WTC11 (cell line): ENCODE measurements at regions not wholly inside any gene's neighbourhood (a gene's known extent, or its start where the extent isn't known, plus 50 kb on each side); places are given as distances from the start of the nearest gene placed in this dataset.
A peak's percentile ranks its signal among the peaks of the same experiment; 100 is the strongest.

ENCODE experiments used
- ATAC-seq: fragments of 200-7000 bp; cut with Tn5 transposase; 2 replicates; pipeline ENCODE4 v1.10.0; 2021; ENCODE audit warnings: mild to moderate bottlenecking, moderate library complexity
- CTCF ChIA-PET: fragments of 300-600 bp; sonication (Branson Sonifier 250); formaldehyde crosslinking; loops from one replicate; lab custom pipeline; 2021; ENCODE audit warnings: antibody characterized with exemption; lab: Charles Lee
- POLR2A ChIA-PET: fragments of 350-600 bp; sonication (Branson Sonifier 250); formaldehyde crosslinking; loops from one replicate; lab custom pipeline; 2021; ENCODE audit warnings: antibody characterized with exemption; lab: Charles Lee
- DNase-seq: peaks from one replicate; pipeline ENCODE4 v3.0.0; 2021; ENCODE audit warnings: low spot score
- H3K27ac Mint-ChIP-seq: 2 replicates; pipeline ENCODE4 v1.8.0; 2021; ENCODE audit warnings: mixed read lengths
- H3K27me3 Mint-ChIP-seq: 2 replicates; pipeline ENCODE4 v1.8.0; 2021; ENCODE audit warnings: low read depth, mild to moderate bottlenecking, moderate library complexity, mixed read lengths
- H3K36me3 Mint-ChIP-seq: 2 replicates; pipeline ENCODE4 v1.8.0; 2021; ENCODE audit warnings: mixed read lengths
- H3K4me1 Mint-ChIP-seq: 2 replicates; pipeline ENCODE4 v1.8.0; 2022; ENCODE audit warnings: mixed read lengths
- H3K4me3 Mint-ChIP-seq: 2 replicates; pipeline ENCODE4 v1.8.0; 2021; ENCODE audit warnings: mild to moderate bottlenecking, moderate library complexity, mixed read lengths
- H3K9me3 Mint-ChIP-seq: 2 replicates; pipeline ENCODE4 v1.8.0; 2021; ENCODE audit warnings: mixed read lengths
- ATF1 ChIP-seq: sonication (generic); formaldehyde crosslinking; IDR thresholded peaks from 2 replicates; pipeline ENCODE4 v1.8.1; 2023; ENCODE audit warnings: mild to moderate bottlenecking, moderate library complexity, missing genetic modification reagents
- CBFB ChIP-seq: sonication (generic); formaldehyde crosslinking; IDR thresholded peaks from 2 replicates; pipeline ENCODE4 v1.8.1; 2022; ENCODE audit warnings: mild to moderate bottlenecking, low read depth, missing genetic modification reagents
- EMX1 ChIP-seq: fragments of 250-450 bp; sonication (Bioruptor Pico); IDR thresholded peaks from 2 replicates; pipeline ENCODE4 v1.8.0; 2021; ENCODE audit warnings: mild to moderate bottlenecking
- ETV6 ChIP-seq: sonication (generic); formaldehyde crosslinking; IDR thresholded peaks from 2 replicates; pipeline ENCODE4 v1.8.1; 2022; ENCODE audit warnings: mild to moderate bottlenecking, missing genetic modification reagents
- FOXK1 ChIP-seq: sonication (generic); formaldehyde crosslinking; IDR thresholded peaks from 2 replicates; pipeline ENCODE4 v1.8.0; 2022; ENCODE audit warnings: mild to moderate bottlenecking, moderate library complexity, missing genetic modification reagents
- FOXP1 ChIP-seq: sonication (generic); formaldehyde crosslinking; IDR thresholded peaks from 2 replicates; pipeline ENCODE4 v1.8.0; 2022; ENCODE audit warnings: missing genetic modification reagents, mild to moderate bottlenecking, moderate library complexity, borderline replicate concordance
- GTF2I ChIP-seq: fragments of 250-450 bp; sonication (Bioruptor Pico); conservative IDR thresholded peaks from 2 replicates; pipeline ENCODE4 v1.4.0; 2021; ENCODE audit warnings: mild to moderate bottlenecking
- HMGXB4 ChIP-seq: sonication (generic); formaldehyde crosslinking; IDR thresholded peaks from 2 replicates; pipeline ENCODE4 v1.8.1; 2023; ENCODE audit warnings: mild to moderate bottlenecking, moderate library complexity, missing genetic modification reagents
- IRF1 ChIP-seq: sonication (generic); formaldehyde crosslinking; IDR thresholded peaks from 2 replicates; pipeline ENCODE4 v1.8.0; 2023; ENCODE audit warnings: missing genetic modification reagents
- MYBL2 ChIP-seq: sonication (generic); formaldehyde crosslinking; IDR thresholded peaks from 2 replicates; pipeline ENCODE4 v1.8.1; 2023; ENCODE audit warnings: mild to moderate bottlenecking, moderate library complexity, missing genetic modification reagents
- NFYB ChIP-seq: sonication (generic); formaldehyde crosslinking; conservative IDR thresholded peaks from 2 replicates; pipeline ENCODE4 v1.8.0; 2022; ENCODE audit warnings: low read depth, missing genetic modification reagents
- OVOL2 ChIP-seq: fragments of 250-450 bp; sonication (Bioruptor Pico); IDR thresholded peaks from 2 replicates; pipeline ENCODE4 v1.9.0; 2021; ENCODE audit warnings: mild to moderate bottlenecking, borderline replicate concordance
- RORB ChIP-seq: fragments of 250-450 bp; sonication (Bioruptor Pico); IDR thresholded peaks from 2 replicates; pipeline ENCODE4 v1.9.0; 2021; ENCODE audit warnings: mild to moderate bottlenecking
- TCF7 ChIP-seq: sonication (generic); formaldehyde crosslinking; IDR thresholded peaks from 2 replicates; pipeline ENCODE4 v1.8.0; 2022; ENCODE audit warnings: mild to moderate bottlenecking, low read depth, missing genetic modification reagents, moderate library complexity
- TEAD1 ChIP-seq: sonication (generic); formaldehyde crosslinking; IDR thresholded peaks from 2 replicates; pipeline ENCODE4 v1.8.0; 2022; ENCODE audit warnings: mild to moderate bottlenecking, missing genetic modification reagents
- TEAD4 ChIP-seq: sonication (generic); formaldehyde crosslinking; IDR thresholded peaks from 2 replicates; pipeline ENCODE4 v1.8.0; 2022; ENCODE audit warnings: mild to moderate bottlenecking, missing genetic modification reagents
- USF1 ChIP-seq: sonication (generic); formaldehyde crosslinking; IDR thresholded peaks from 2 replicates; pipeline ENCODE4 v1.8.0; 2022; ENCODE audit warnings: mild to moderate bottlenecking, missing genetic modification reagents
- ZNF263 ChIP-seq: sonication (generic); formaldehyde crosslinking; IDR thresholded peaks from 2 replicates; pipeline ENCODE4 v1.8.1; 2022; ENCODE audit warnings: low read depth, mild to moderate bottlenecking, moderate library complexity, missing genetic modification reagents
- ZNF423 ChIP-seq: fragments of 250-450 bp; sonication (Bioruptor Pico); IDR thresholded peaks from 2 replicates; pipeline ENCODE4 v2.1.2; 2022; ENCODE audit warnings: mild to moderate bottlenecking, moderate library complexity
- TF ChIP-seq, protein P1 (sequence below): sonication (generic); formaldehyde crosslinking; IDR thresholded peaks from 2 replicates; pipeline ENCODE4 v1.8.1; 2023; ENCODE audit warnings: mild to moderate bottlenecking, missing genetic modification reagents
- TF ChIP-seq, protein P2 (sequence below): sonication (generic); formaldehyde crosslinking; IDR thresholded peaks from 2 replicates; pipeline ENCODE4 v1.8.1; 2022; ENCODE audit warnings: mild to moderate bottlenecking, moderate library complexity, missing genetic modification reagents
- TF ChIP-seq, protein P3 (sequence below): fragments of 250-450 bp; sonication (Bioruptor Pico); IDR thresholded peaks from 2 replicates; pipeline ENCODE4 v1.9.0; 2021; ENCODE audit warnings: moderate library complexity, mild to moderate bottlenecking, inconsistent platforms, borderline replicate concordance

- Mint-ChIP-seq H3K9me3 (no peaks in the 10 kb centered on the region), H3K27ac (no peak overlapping the region), H3K27me3 (peaks cover 27% of the 10 kb centered on the region), H3K36me3 (no peaks in the 10 kb centered on the region), H3K4me1 (peaks cover 15% of the 10 kb centered on the region), H3K4me3 (peak overlapping the region; percentile 52)
- ATAC-seq (no peak; the same call in none of the 2 replicates), DNase-seq (peak; percentile 26)
- ChIA-PET POLR2A (no interaction called here), CTCF (interaction anchor here (1.1 to 4.4 kb wide), 3 partner anchors 10 to 142 kb away, joined by 3 to 22 read pairs (median 5); no protein-coding TSS in a partner anchor)
- TF ChIP-seq, protein P1, sequence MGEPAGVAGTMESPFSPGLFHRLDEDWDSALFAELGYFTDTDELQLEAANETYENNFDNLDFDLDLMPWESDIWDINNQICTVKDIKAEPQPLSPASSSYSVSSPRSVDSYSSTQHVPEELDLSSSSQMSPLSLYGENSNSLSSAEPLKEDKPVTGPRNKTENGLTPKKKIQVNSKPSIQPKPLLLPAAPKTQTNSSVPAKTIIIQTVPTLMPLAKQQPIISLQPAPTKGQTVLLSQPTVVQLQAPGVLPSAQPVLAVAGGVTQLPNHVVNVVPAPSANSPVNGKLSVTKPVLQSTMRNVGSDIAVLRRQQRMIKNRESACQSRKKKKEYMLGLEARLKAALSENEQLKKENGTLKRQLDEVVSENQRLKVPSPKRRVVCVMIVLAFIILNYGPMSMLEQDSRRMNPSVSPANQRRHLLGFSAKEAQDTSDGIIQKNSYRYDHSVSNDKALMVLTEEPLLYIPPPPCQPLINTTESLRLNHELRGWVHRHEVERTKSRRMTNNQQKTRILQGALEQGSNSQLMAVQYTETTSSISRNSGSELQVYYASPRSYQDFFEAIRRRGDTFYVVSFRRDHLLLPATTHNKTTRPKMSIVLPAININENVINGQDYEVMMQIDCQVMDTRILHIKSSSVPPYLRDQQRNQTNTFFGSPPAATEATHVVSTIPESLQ (CRISPR knock-in tag) = no peak
- TF ChIP-seq FOXP1 = 0 out of 2 replicates have a peak, but pooled peaks have one; percentile 33
Measured at GRCh38 chr12:132385923-132386751, 56.7 kb upstream of the GALNT9 start.

DNA sequence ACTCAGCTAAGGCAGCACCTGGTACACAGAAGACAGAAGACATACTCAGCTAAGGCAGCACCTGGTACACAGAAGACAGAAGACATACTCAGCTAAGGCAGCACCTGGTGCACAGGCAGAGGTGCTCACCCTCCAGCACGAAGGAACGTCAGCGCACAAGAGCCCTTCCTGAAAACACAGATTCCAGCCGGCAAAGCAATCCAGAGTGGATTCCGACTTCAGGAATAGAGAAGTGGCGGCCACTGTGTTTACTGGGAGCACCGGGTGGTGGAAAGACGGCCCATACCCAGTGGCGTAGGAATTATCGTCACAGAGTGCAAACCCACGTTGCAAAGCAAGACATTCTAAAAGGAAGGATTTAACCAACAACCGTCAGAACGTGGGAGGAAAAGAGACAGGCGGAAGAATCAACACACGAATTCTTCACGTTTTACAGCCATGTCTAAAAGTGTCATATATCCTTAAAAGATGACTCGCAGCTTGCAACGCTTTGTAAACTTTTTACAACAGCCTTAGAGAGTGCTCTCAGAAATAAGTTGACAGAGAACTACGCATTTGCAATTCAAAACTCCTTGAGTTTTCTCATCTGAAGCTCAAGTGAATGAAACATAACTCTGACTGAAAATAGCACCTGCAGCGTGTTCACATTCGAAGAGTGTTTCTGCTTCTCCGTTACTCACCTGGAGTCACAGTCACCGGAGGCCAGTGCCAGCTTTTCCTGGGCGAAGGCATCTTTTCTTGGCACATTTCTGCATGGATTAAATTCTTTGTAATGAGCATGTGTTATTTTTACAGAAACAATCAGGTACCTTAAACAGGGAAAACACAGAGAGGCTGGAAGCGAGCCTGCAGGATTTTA is 55.8 kb upstream of the GALNT9 start:
- peaks cover 22% of the 10 kb centered on the region; the same call in 1 of the 2 replicates for H3K27me3 Mint-ChIP-seq
- no peaks in the 10 kb centered on the region for H3K9me3 Mint-ChIP-seq
- H3K27ac Mint-ChIP-seq = no peak overlapping the region
- ChIA-PET CTCF (interaction anchor here (4.4 kb wide), 1 partner anchor 29 kb away, joined by 22 read pairs; no protein-coding TSS in a partner anchor), POLR2A (interaction anchor here (0.6 kb wide), 1 partner anchor 51 kb away, joined by 3 read pairs; no protein-coding TSS in a partner anchor)
- peaks cover 15% of the 10 kb centered on the region for H3K4me1 Mint-ChIP-seq
- no peaks in the 10 kb centered on the region for H3K36me3 Mint-ChIP-seq
- TF ChIP-seq RORB (no peak), FOXK1 (CRISPR knock-in tag) (no peak), ETV6 (no peak), TEAD4 (no peak), TEAD1 (no peak), ZNF423 (CRISPR knock-in tag) (no peak), OVOL2 (no peak), ZNF263 (CRISPR knock-in tag) (no peak), MYBL2 (CRISPR knock-in tag) (no peak), IRF1 (CRISPR knock-in tag) (no peak), EMX1 (CRISPR knock-in tag) (no peak), CBFB (CRISPR knock-in tag) (no peak), NFYB (CRISPR knock-in tag) (no peak)
- TF ChIP-seq, protein P2, sequence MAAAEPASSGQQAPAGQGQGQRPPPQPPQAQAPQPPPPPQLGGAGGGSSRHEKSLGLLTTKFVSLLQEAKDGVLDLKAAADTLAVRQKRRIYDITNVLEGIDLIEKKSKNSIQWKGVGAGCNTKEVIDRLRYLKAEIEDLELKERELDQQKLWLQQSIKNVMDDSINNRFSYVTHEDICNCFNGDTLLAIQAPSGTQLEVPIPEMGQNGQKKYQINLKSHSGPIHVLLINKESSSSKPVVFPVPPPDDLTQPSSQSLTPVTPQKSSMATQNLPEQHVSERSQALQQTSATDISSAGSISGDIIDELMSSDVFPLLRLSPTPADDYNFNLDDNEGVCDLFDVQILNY (CRISPR knock-in tag) = no peak
- TF ChIP-seq, protein P3, sequence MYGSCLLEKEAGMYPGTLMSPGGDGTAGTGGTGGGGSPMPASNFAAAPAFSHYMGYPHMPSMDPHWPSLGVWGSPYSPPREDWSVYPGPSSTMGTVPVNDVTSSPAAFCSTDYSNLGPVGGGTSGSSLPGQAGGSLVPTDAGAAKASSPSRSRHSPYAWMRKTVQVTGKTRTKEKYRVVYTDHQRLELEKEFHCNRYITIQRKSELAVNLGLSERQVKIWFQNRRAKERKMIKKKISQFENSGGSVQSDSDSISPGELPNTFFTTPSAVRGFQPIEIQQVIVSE = no peak
- no peak for DNase-seq
- no peak overlapping the region for H3K4me3 Mint-ChIP-seq
- no peak for ATAC-seq

GRCh38 chr12:132380641-132381040 is 51.3 kb upstream of the GALNT9 start:
- Mint-ChIP-seq H3K36me3 (no peaks in the 10 kb centered on the region), H3K9me3 (no peaks in the 10 kb centered on the region), H3K27ac (no peak overlapping the region), H3K27me3 (peaks cover 22% of the 10 kb centered on the region), H3K4me3 (no peak overlapping the region), H3K4me1 (peaks cover 8% of the 10 kb centered on the region)
- ATAC-seq = no peak
- ChIA-PET POLR2A (no interaction called here), CTCF (interaction anchor here (1.3 to 1.4 kb wide), 2 partner anchors 39 to 139 kb away, joined by 3 read pairs; no protein-coding TSS in a partner anchor)
- no peak for DNase-seq
- TF ChIP-seq ZNF423 (CRISPR knock-in tag) (no peak), ATF1 (CRISPR knock-in tag) (no peak), GTF2I (CRISPR knock-in tag) (no peak), USF1 (CRISPR knock-in tag) (no peak), TCF7 (CRISPR knock-in tag) (no peak), HMGXB4 (CRISPR knock-in tag) (no peak), OVOL2 (no peak)
- TF ChIP-seq, protein P3 = no peak
